Fibroblast of lung (primary cell): ENCODE measurements at regions not wholly inside any gene's neighbourhood (a gene's known extent, or its start where the extent isn't known, plus 50 kb on each side); places are given as distances from the start of the nearest gene placed in this dataset.

Experiments used
- EZH2 ChIP-seq: IDR thresholded peaks from 2 replicates; pipeline ENCODE4 v1.5.1; 2012; ENCODE audit warnings: low read length, control low read depth, mild to moderate bottlenecking; ENCODE audit errors: missing control alignments
- TF ChIP-seq, protein P1 (sequence below), 2 donors: IDR thresholded peaks in 1 of 2; conservative IDR thresholded peaks in 1 of 2; 1 replicate in 1 of 2; 2 replicates in 1 of 2; pipeline ENCODE4 v1.5.1; 2011 to 2012; ENCODE audit warnings: low read length in 2 of 2, control low read depth in 1 of 2, inconsistent platforms in 1 of 2, low read depth in 1 of 2, mild to moderate bottlenecking in 1 of 2

DNA sequence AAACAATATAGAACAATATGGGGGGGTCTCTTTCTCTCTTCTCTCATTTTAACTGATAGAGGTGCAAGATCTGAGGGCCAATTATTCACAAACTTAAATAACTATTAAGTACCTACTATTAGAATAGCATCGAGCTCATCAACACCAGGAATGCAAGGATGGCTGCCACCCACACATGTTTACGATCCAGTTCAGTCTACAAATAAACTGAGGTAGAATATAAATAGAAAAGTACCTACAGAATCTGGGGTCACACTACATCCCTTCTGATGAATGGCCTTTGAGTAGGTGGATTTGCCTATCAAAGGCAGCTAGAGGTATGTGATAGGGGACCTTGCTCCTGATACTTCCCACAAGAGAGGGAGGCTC, 91.8 kb upstream of the ZNF366 start:
- TF ChIP-seq, protein P1, sequence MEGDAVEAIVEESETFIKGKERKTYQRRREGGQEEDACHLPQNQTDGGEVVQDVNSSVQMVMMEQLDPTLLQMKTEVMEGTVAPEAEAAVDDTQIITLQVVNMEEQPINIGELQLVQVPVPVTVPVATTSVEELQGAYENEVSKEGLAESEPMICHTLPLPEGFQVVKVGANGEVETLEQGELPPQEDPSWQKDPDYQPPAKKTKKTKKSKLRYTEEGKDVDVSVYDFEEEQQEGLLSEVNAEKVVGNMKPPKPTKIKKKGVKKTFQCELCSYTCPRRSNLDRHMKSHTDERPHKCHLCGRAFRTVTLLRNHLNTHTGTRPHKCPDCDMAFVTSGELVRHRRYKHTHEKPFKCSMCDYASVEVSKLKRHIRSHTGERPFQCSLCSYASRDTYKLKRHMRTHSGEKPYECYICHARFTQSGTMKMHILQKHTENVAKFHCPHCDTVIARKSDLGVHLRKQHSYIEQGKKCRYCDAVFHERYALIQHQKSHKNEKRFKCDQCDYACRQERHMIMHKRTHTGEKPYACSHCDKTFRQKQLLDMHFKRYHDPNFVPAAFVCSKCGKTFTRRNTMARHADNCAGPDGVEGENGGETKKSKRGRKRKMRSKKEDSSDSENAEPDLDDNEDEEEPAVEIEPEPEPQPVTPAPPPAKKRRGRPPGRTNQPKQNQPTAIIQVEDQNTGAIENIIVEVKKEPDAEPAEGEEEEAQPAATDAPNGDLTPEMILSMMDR (conservative IDR thresholded peaks at IDR 0.05 in 1 of 2, IDR thresholded peaks at IDR 0.05 in 1 of 2; ENCODE audit: low read depth in 1 of 2, low read length in 2 of 2) = no peak
- no peak for TF ChIP-seq EZH2
